K562 (cell line): ENCODE measurements at regions not wholly inside any gene's neighbourhood (a gene's known extent, or its start where the extent isn't known, plus 50 kb on each side); places are given as distances from the start of the nearest gene placed in this dataset.

ENCODE experiments used
- CC2D1A ChIP-seq: fragments of 450-650 bp; IDR thresholded peaks from 2 replicates; pipeline ENCODE4 v1.6.1; 2017; ENCODE audit warnings: mild to moderate bottlenecking
- CEBPB ChIP-seq: fragments of 450-650 bp; IDR thresholded peaks from 2 replicates; pipeline ENCODE4 v1.6.1; 2016; ENCODE audit warnings: missing genetic modification characterization, missing compliant biosample characterization
- CEBPG ChIP-seq, 3 experiments: fragments of 200-800 bp in 1 of 3; sonication (Bioruptor generic) in 1 of 3; sonication (generic) in 1 of 3; formaldehyde crosslinking in 1 of 3; IDR thresholded peaks in 2 of 3; conservative IDR thresholded peaks in 1 of 3; 2 replicates each; pipeline versions ENCODE4 v1.6.1 to v1.8.0; 2016 to 2022; ENCODE audit warnings: missing compliant biosample characterization in 2 of 3, missing genetic modification characterization in 2 of 3, mild to moderate bottlenecking in 1 of 3, missing genetic modification reagents in 1 of 3
- EHMT2 ChIP-seq: fragments of 450-650 bp; IDR thresholded peaks from 2 replicates; pipeline ENCODE4 v1.6.1; 2018; ENCODE audit warnings: antibody characterized with exemption
- ELK1 ChIP-seq: sonication (generic); formaldehyde crosslinking; IDR thresholded peaks from 2 replicates; pipeline ENCODE4 v1.8.1; 2022; ENCODE audit warnings: missing genetic modification reagents
- ERF ChIP-seq: fragments of 450-650 bp; formaldehyde crosslinking; IDR thresholded peaks from 2 replicates; pipeline ENCODE4 v1.4.0; 2020; ENCODE audit warnings: mild to moderate bottlenecking, mixed read lengths
- FOXK1 ChIP-seq: sonication (generic); formaldehyde crosslinking; IDR thresholded peaks from 2 replicates; pipeline ENCODE4 v1.8.0; 2022; ENCODE audit warnings: missing genetic modification reagents, mild to moderate bottlenecking, borderline replicate concordance
- GABPA ChIP-seq: fragments of 200-800 bp; sonication (Bioruptor generic); conservative IDR thresholded peaks from 2 replicates; pipeline ENCODE4 v1.6.1; 2016; ENCODE audit warnings: low read depth, missing genetic modification characterization, missing compliant biosample characterization
- ILK ChIP-seq: fragments of 450-650 bp; IDR thresholded peaks from 2 replicates; pipeline ENCODE4 v1.6.1; 2016; ENCODE audit warnings: missing genetic modification characterization, low read depth, mild to moderate bottlenecking, missing compliant biosample characterization, moderate library complexity, borderline replicate concordance
- KDM1A ChIP-seq, 2 experiments: fragments of 450-650 bp; IDR thresholded peaks; 2 replicates each; pipeline ENCODE4 v1.6.1; 2016; ENCODE audit warnings: mild to moderate bottlenecking in 2 of 2
- KLF1 ChIP-seq: fragments of 450-650 bp; IDR thresholded peaks from 2 replicates; pipeline ENCODE4 v1.6.1; 2016; ENCODE audit warnings: missing genetic modification characterization, missing compliant biosample characterization
- LARP7 ChIP-seq: fragments of 450-650 bp; IDR thresholded peaks from 2 replicates; pipeline ENCODE4 v1.6.1; 2016
- MEF2D ChIP-seq: conservative IDR thresholded peaks from 2 replicates; pipeline ENCODE4 v1.6.1; 2016; ENCODE audit warnings: low read depth, missing genetic modification characterization, missing compliant biosample characterization
- MNT ChIP-seq, 2 experiments: fragments of 450-650 bp; conservative IDR thresholded peaks; 2 replicates each; pipeline ENCODE4 v1.6.1; 2017; ENCODE audit warnings: mild to moderate bottlenecking in 2 of 2, moderate library complexity in 2 of 2
- NCOR1 ChIP-seq: fragments of 450-650 bp; IDR thresholded peaks from 2 replicates; pipeline ENCODE4 v1.6.1; 2016; ENCODE audit warnings: mild to moderate bottlenecking, moderate library complexity
- NKRF ChIP-seq: fragments of 450-650 bp; IDR thresholded peaks from 2 replicates; pipeline ENCODE4 v1.6.1; 2016; ENCODE audit warnings: borderline replicate concordance
- NUFIP1 ChIP-seq: fragments of 450-650 bp; IDR thresholded peaks from 2 replicates; pipeline ENCODE4 v1.6.1; 2018; ENCODE audit not compliant: partially characterized antibody
- SMARCE1 ChIP-seq: fragments of 450-650 bp; IDR thresholded peaks from 2 replicates; pipeline ENCODE4 v1.7.1; 2016; ENCODE audit warnings: mild to moderate bottlenecking
- TAF15 ChIP-seq: fragments of 200-400 bp; formaldehyde crosslinking; IDR thresholded peaks from 2 replicates; pipeline ENCODE4 v1.6.1; 2017; ENCODE audit warnings: mild to moderate bottlenecking, low read depth, low read length, moderate library complexity
- VEZF1 ChIP-seq: fragments of 200-800 bp; sonication (Bioruptor generic); IDR thresholded peaks from 2 replicates; pipeline ENCODE4 v1.6.1; 2017; ENCODE audit warnings: missing genetic modification characterization, missing compliant biosample characterization
- ZBTB5 ChIP-seq: fragments of 450-650 bp; IDR thresholded peaks from 2 replicates; pipeline ENCODE4 v1.6.1; 2017; ENCODE audit warnings: antibody characterized with exemption
- ZNF384 ChIP-seq: IDR thresholded peaks from 2 replicates; pipeline ENCODE4 v1.6.1; 2012; ENCODE audit warnings: low read depth, low read length, improper control_type of control experiment

- TF ChIP-seq KLF1 (tag) (no peak), MEF2D (tag) (no peak), NUFIP1 (no peak), VEZF1 (CRISPR knock-in tag) (peak; percentile 35; the same call in 1 of the 2 replicates), MNT (conservative IDR thresholded peaks at IDR 0.05) (0 out of 4 replicates have a peak, but pooled peaks of 1 of the 2 experiments have one; percentile 36), CC2D1A (no peak), ZBTB5 (no peak), SMARCE1 (peak; percentile 56; the same call in 1 of the 2 replicates), GABPA (tag) (no peak), ELK1 (CRISPR knock-in tag) (no peak), CEBPG (CRISPR knock-in tag; IDR thresholded peaks at IDR 0.05) (no peak), CEBPG (tag; conservative IDR thresholded peaks at IDR 0.05 in 1 of 2, IDR thresholded peaks at IDR 0.05 in 1 of 2) (no peak), TAF15 (no peak), ERF (CRISPR knock-in tag) (no peak), NKRF (peak; percentile 62; the same call in 1 of the 2 replicates), FOXK1 (CRISPR knock-in tag) (no peak), NCOR1 (peak; percentile 36; the same call in 1 of the 2 replicates), CEBPB (tag) (no peak), LARP7 (peak; percentile 79; the same call in 1 of the 2 replicates), ILK (tag) (no peak), KDM1A (IDR thresholded peaks at IDR 0.05) (peak in 1 of 2 experiments; percentile 56; a peak in 2 of 4 replicates), EHMT2 (0 out of 2 replicates have a peak, but pooled peaks have one; percentile 11), ZNF384 (no peak)
These were observed 1278.6 kb downstream of the PCDH7 start (continued) for GRCh38 chr4:31998807-31999206.
